ENCODE measurements at regions not wholly inside any gene's neighbourhood (a gene's known extent, or its start where the extent isn't known, plus 50 kb on each side); places are given as distances from the start of the nearest gene placed in this dataset.

DNA sequence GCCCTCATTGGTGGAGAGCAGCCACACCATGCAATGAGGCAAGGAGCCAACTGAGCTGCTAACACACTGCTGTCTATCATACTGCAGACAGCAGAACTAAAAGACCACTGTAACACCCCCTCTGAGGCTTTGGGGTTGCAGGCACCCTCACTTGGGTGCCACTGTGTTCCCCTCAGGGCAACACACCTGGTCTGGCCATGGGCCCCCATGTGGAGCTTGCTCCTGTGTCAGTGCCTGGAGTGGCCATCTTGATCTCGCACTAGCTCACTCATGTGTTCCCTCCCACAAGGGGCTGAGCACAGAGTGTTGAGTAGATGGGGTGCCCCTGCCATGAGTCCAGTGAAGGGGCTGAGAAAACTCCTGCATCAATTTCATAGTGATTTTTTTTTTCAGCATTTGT is 532.4 kb upstream of the FTMT start:
- Histone ChIP-seq H3K27me3 (ENCODE audit: control insufficient read depth in 1 of 2, insufficient read depth in 2 of 2, low read length in 2 of 2) (no peaks in the 10 kb centered on the region), H2AFZ (ENCODE audit: low read length) (no peak overlapping the region), H4K20me1 (ENCODE audit: insufficient read depth, low read length) (no peaks in the 10 kb centered on the region), H3K4me2 (ENCODE audit: low read depth, low read length) (no peak overlapping the region), H3K79me2 (ENCODE audit: insufficient read depth, low read length) (no peaks in the 10 kb centered on the region), H3K4me1 (ENCODE audit: insufficient read depth, low read length) (no peaks in the 10 kb centered on the region), H3K4me3 (replicated peaks in 1 of 3; ENCODE audit: insufficient read depth in 1 of 3, low read depth in 2 of 3, low read length in 3 of 3) (no peak overlapping the region), H3K9ac (ENCODE audit: insufficient read depth, low read depth, low read length) (no peak overlapping the region), H3K27ac (ENCODE audit: extremely low read length, insufficient read depth, low read length) (no peak overlapping the region), H3K9me3 (ENCODE audit: low read length) (peaks cover 7% of the 10 kb centered on the region; the same call in 1 of the 2 replicates), H3K36me3 (replicated peaks in 1 of 2; ENCODE audit: control insufficient read depth in 1 of 2, insufficient read depth in 2 of 2, low read length in 2 of 2) (no peaks in the 10 kb centered on the region)
- POLR2A ChIA-PET = no interaction called here
- FAIRE-seq (no peak), DNase-seq (ENCODE audit: low spot score) (no peak), ATAC-seq (no peak)
- CTCF ChIA-PET (ENCODE audit: low intra/inter-chr PET ratio, low total read pairs) = no interaction called here
- no peak for TF ChIP-seq SOX5 (CRISPR knock-in tag; IDR thresholded peaks at IDR 0.05; ENCODE audit: borderline replicate concordance)
- no peak for TF ChIP-seq E2F5 (CRISPR knock-in tag; conservative IDR thresholded peaks at IDR 0.05)
- TF ChIP-seq KDM6A (CRISPR knock-in tag; IDR thresholded peaks at IDR 0.05; ENCODE audit: low read depth) = no peak
- no peak for TF ChIP-seq SKIL (CRISPR knock-in tag; IDR thresholded peaks at IDR 0.05; ENCODE audit: borderline replicate concordance)
- TF ChIP-seq, protein P1, sequence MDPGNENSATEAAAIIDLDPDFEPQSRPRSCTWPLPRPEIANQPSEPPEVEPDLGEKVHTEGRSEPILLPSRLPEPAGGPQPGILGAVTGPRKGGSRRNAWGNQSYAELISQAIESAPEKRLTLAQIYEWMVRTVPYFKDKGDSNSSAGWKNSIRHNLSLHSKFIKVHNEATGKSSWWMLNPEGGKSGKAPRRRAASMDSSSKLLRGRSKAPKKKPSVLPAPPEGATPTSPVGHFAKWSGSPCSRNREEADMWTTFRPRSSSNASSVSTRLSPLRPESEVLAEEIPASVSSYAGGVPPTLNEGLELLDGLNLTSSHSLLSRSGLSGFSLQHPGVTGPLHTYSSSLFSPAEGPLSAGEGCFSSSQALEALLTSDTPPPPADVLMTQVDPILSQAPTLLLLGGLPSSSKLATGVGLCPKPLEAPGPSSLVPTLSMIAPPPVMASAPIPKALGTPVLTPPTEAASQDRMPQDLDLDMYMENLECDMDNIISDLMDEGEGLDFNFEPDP (CRISPR knock-in tag; conservative IDR thresholded peaks at IDR 0.05) = no peak
- no peak for TF ChIP-seq ZBTB8A (CRISPR knock-in tag; IDR thresholded peaks at IDR 0.05; ENCODE audit: borderline replicate concordance, low read depth)
- TF ChIP-seq HDAC1 (CRISPR knock-in tag; IDR thresholded peaks at IDR 0.05) = no peak
- TF ChIP-seq SALL1 (CRISPR knock-in tag; IDR thresholded peaks at IDR 0.05) = no peak
- no peak for TF ChIP-seq TARDBP (CRISPR knock-in tag; IDR thresholded peaks at IDR 0.05)
- no peak for TF ChIP-seq CEBPB (IDR thresholded peaks at IDR 0.05; ENCODE audit: borderline replicate concordance, low read depth, low read length)
- TF ChIP-seq CEBPG (CRISPR knock-in tag; IDR thresholded peaks at IDR 0.05) = no peak
- no peak for TF ChIP-seq HOXA5 (CRISPR knock-in tag; IDR thresholded peaks at IDR 0.05)
- intact Hi-C loops (cut with micrococcal nuclease; ENCODE audit: unreplicated experiment) (no loop called here), in situ Hi-C loops (cut with HindIII; ENCODE audit: extremely low pct_ligation_motif_present, low pct_unique_long_range_greater_than_20kb) (no loop called here)
- no TSS peak for BruUV-seq (replicated peaks)
- 0% methylated on average over 1 of the region's 1 CpG for WGBS (ENCODE audit: low lambda C conversion rate)
